HG02623 (cell line): ENCODE measurements at regions not wholly inside any gene's neighbourhood (a gene's known extent, or its start where the extent isn't known, plus 50 kb on each side); places are given as distances from the start of the nearest gene placed in this dataset.

Source experiments
- ATAC-seq: cut with Tn5 transposase; IDR thresholded peaks from one replicate; pipeline ENCODE4 v1.9.1; 2021; ENCODE audit warnings: moderate library complexity; ENCODE audit not compliant: unreplicated experiment

GRCh38 chr10:65858841-65859240 lies 1067.0 kb upstream of the LRRTM3 start:
- ATAC-seq = no peak

GRCh38 chr10:65861249-65861648 lies 1064.6 kb upstream of the LRRTM3 start:
- peak; percentile 85 for ATAC-seq
